GM12875 (cell line): ENCODE measurements at regions not wholly inside any gene's neighbourhood (a gene's known extent, or its start where the extent isn't known, plus 50 kb on each side); places are given as distances from the start of the nearest gene placed in this dataset.

Experiments
- H3K4me3 ChIP-seq: one replicate; pipeline ENCODE4 v1.5.1; 2011; ENCODE audit warnings: low read depth, low read length, control low read depth
- CTCF ChIP-seq: IDR thresholded peaks from 2 replicates; pipeline ENCODE4 v1.5.1; 2011; ENCODE audit warnings: low read depth, mild to moderate bottlenecking, control low read depth, inconsistent platforms, low read length, moderate library complexity, borderline replicate concordance; ENCODE audit not compliant: insufficient read depth

GRCh38 chr12:124667506-124668326, 100.3 kb upstream of the NCOR2 start:
- H3K4me3 ChIP-seq, result no peak overlapping the region
- no peak for TF ChIP-seq CTCF

- no peak overlapping the region for H3K4me3 ChIP-seq
- TF ChIP-seq CTCF, result no peak
Observed at GRCh38 chr12:124666722-124667259, 99.4 kb upstream of the NCOR2 start.

GRCh38 chr12:124665511-124665910, 98.1 kb upstream of the NCOR2 start:
- TF ChIP-seq CTCF, result no peak
- no peak overlapping the region for H3K4me3 ChIP-seq

GRCh38 chr12:124664395-124665111, 97.1 kb upstream of the NCOR2 start:
- no peak for TF ChIP-seq CTCF
- no peak overlapping the region for H3K4me3 ChIP-seq

GRCh38 chr12:124663771-124664366, 96.5 kb upstream of the NCOR2 start:
- H3K4me3 ChIP-seq, result no peak overlapping the region

GRCh38 chr12:124663206-124663605, 95.8 kb upstream of the NCOR2 start:
- H3K4me3 ChIP-seq, result no peak overlapping the region
- TF ChIP-seq CTCF, result no peak

More at GRCh38 chr12:124663771-124664366, 96.5 kb upstream of the NCOR2 start:
- TF ChIP-seq CTCF, result no peak

GRCh38 chr12:124661341-124661740, 93.9 kb upstream of the NCOR2 start:
- no peak for TF ChIP-seq CTCF
- H3K4me3 ChIP-seq, result no peak overlapping the region
